ENCODE measurements at regions not wholly inside any gene's neighbourhood (a gene's known extent, or its start where the extent isn't known, plus 50 kb on each side); places are given as distances from the start of the nearest gene placed in this dataset.

GRCh38 chr1:192099328-192099727, 58.9 kb upstream of the RGS18 start:
- H3K27me3 Mint-ChIP-seq (ENCODE audit: low read depth in 3 of 3) = peaks cover 0 to 3% (median 1%) of the 10 kb centered on the region in 3 donors
- peaks cover 7 to 29% (median 13%) of the 10 kb centered on the region in 6 donors for H3K9me3 Mint-ChIP-seq
- H3K4me3 Mint-ChIP-seq = no peak overlapping the region
- H3K27ac Mint-ChIP-seq = no peak overlapping the region
- no peak for DNase-seq
- H3K4me1 Mint-ChIP-seq = no peaks in the 10 kb centered on the region
- no peaks in the 10 kb centered on the region for H3K36me3 Mint-ChIP-seq

GRCh38 chr1:192100686-192101468, 57.4 kb upstream of the RGS18 start:
- Mint-ChIP-seq H3K36me3 (no peaks in the 10 kb centered on the region), H3K27ac (no peak overlapping the region), H3K4me1 (no peaks in the 10 kb centered on the region), H3K9me3 (peaks cover 4 to 23% (median 9%) of the 10 kb centered on the region in 6 donors), H3K27me3 (ENCODE audit: low read depth in 3 of 3) (peaks cover 0 to 1% (median 0%) of the 10 kb centered on the region in 3 donors), H3K4me3 (no peak overlapping the region)
- DNase-seq = no peak

- Mint-ChIP-seq H3K27ac (no peak overlapping the region), H3K9me3 (peaks cover 3 to 25% (median 9%) of the 10 kb centered on the region in 6 donors), H3K4me1 (no peaks in the 10 kb centered on the region), H3K27me3 (ENCODE audit: low read depth in 3 of 3) (peaks cover 0 to 1% (median 0%) of the 10 kb centered on the region in 3 donors), H3K4me3 (no peak overlapping the region), H3K36me3 (no peaks in the 10 kb centered on the region)
- no peak for DNase-seq
Measured at GRCh38 chr1:192104128-192104527, 54.1 kb upstream of the RGS18 start.

- Mint-ChIP-seq H3K27me3 (ENCODE audit: low read depth in 3 of 3) (peaks cover 0 to 1% (median 0%) of the 10 kb centered on the region in 3 donors), H3K27ac (no peak overlapping the region)
Measured at GRCh38 chr1:192104852-192105251, 53.4 kb upstream of the RGS18 start.

GRCh38 chr1:192108161-192108560, 50.1 kb upstream of the RGS18 start:
- peaks cover 2 to 22% (median 6%) of the 10 kb centered on the region in 6 donors for H3K9me3 Mint-ChIP-seq
- H3K36me3 Mint-ChIP-seq = no peaks in the 10 kb centered on the region
- no peaks in the 10 kb centered on the region for H3K4me1 Mint-ChIP-seq
- no peak overlapping the region for H3K4me3 Mint-ChIP-seq
- no peak overlapping the region for H3K27ac Mint-ChIP-seq
- no peak for DNase-seq
- no peaks in the 10 kb centered on the region for H3K27me3 Mint-ChIP-seq (ENCODE audit: low read depth in 3 of 3)

More at GRCh38 chr1:192104852-192105251, 53.4 kb upstream of the RGS18 start:
- Mint-ChIP-seq H3K4me3 (no peak overlapping the region), H3K4me1 (no peaks in the 10 kb centered on the region), H3K9me3 (peaks cover 3 to 22% (median 9%) of the 10 kb centered on the region in 6 donors), H3K36me3 (no peaks in the 10 kb centered on the region)
- DNase-seq = no peak

All from immature natural killer cell (primary cell).